Aorta (tissue), 5 donors: ENCODE measurements at regions not wholly inside any gene's neighbourhood (a gene's known extent, or its start where the extent isn't known, plus 50 kb on each side); places are given as distances from the start of the nearest gene placed in this dataset.

Experiments
- ATAC-seq: fragments of 200-7000 bp; cut with Tn5 transposase; one replicate; pipeline ENCODE4 v1.9.1; 2022; ENCODE audit warnings: moderate library complexity; ENCODE audit not compliant: low FRiP score
- DNase-seq, 2 donors: peaks; one replicate each; pipeline ENCODE4 v3.0.0-alpha.2; 2020
- H3K27ac ChIP-seq, 2 donors: one replicate each; pipeline ENCODE4 v1.5.1; 2013; ENCODE audit warnings: low read length in 2 of 2, mild to moderate bottlenecking in 2 of 2, moderate library complexity in 2 of 2, control low read depth in 1 of 2, inconsistent platforms in 1 of 2, low read depth in 1 of 2
- H3K27me3 ChIP-seq, 2 donors: one replicate each; pipeline ENCODE4 v1.6.1; 2013; ENCODE audit warnings: control low read depth in 1 of 2, low read length in 1 of 2, mild to moderate bottlenecking in 1 of 2, moderate library complexity in 1 of 2; ENCODE audit not compliant: insufficient read depth in 2 of 2, control insufficient read depth in 1 of 2
- H3K36me3 ChIP-seq, 2 donors: one replicate each; pipeline ENCODE4 v1.6.1; 2013; ENCODE audit warnings: control low read depth in 1 of 2, low read length in 1 of 2, mild to moderate bottlenecking in 1 of 2; ENCODE audit not compliant: insufficient read depth in 2 of 2, control insufficient read depth in 1 of 2
- H3K4me1 ChIP-seq, 2 donors: one replicate each; pipeline ENCODE4 v1.6.1; 2013; ENCODE audit warnings: low read length in 2 of 2, control low read depth in 1 of 2, mild to moderate bottlenecking in 1 of 2, moderate library complexity in 1 of 2; ENCODE audit not compliant: insufficient read depth in 2 of 2, control insufficient read depth in 1 of 2
- H3K4me3 ChIP-seq, 2 donors: one replicate each; pipeline ENCODE4 v1.5.1; 2013; ENCODE audit warnings: low read length in 2 of 2, control low read depth in 1 of 2, mild to moderate bottlenecking in 1 of 2
- H3K9me3 ChIP-seq: one replicate; pipeline ENCODE4 v1.6.1; 2013; ENCODE audit warnings: mild to moderate bottlenecking, low read length; ENCODE audit not compliant: control insufficient read depth
- WGBS, 2 donors: extraction: QIAGEN DNeasy Blood & Tissue Kit; methylation state at CpG; one replicate each; pipeline ENCODE4 v1.1.7; 2013; 5-methylcytosine and 5-hydroxymethylcytosine counted together
- intact Hi-C, 2 donors: fragments of 100-400 bp; cut with DNase I; formaldehyde crosslinking; loops; one replicate each; pipeline versions ENCODE4 v1.14.2 to v1.15.0; 2022
- donor health status: healthy with polysubstance abuse.
- donor health status: Bipolar disorder and iron deficiency.
- donor health status: DM: no; HTN: no; CAD: no.
- donor health status: DM: no; HTN: no; CAD: no.
- donor health status: DM: yes; HTN: yes; CAD: no.

- WGBS, 2 donors: 78% methylated on average over 15 to 17 of the region's 17 CpGs
- no peak for DNase-seq
- H3K27ac ChIP-seq: no peak overlapping the region
- intact Hi-C loops: no loop called here
- no peak for ATAC-seq
- H3K9me3 ChIP-seq: no peaks in the 10 kb centered on the region
- H3K27me3 ChIP-seq: no peaks in the 10 kb centered on the region
- H3K4me1 ChIP-seq: no peaks in the 10 kb centered on the region
- H3K4me3 ChIP-seq: no peak overlapping the region
- no peaks in the 10 kb centered on the region for H3K36me3 ChIP-seq
Observed at GRCh38 chr5:2897276-2897961, 145.9 kb upstream of the IRX2 start.

- intact Hi-C loops: no loop called here
- Histone ChIP-seq H3K36me3 (no peaks in the 10 kb centered on the region), H3K27me3 (no peaks in the 10 kb centered on the region), H3K4me3 (no peak overlapping the region), H3K27ac (no peak overlapping the region), H3K4me1 (no peaks in the 10 kb centered on the region), H3K9me3 (no peaks in the 10 kb centered on the region)
- WGBS, 2 donors: 80 to 85% methylated on average over 29 of the region's 29 CpGs
- ATAC-seq (no peak), DNase-seq (no peak)
Observed at GRCh38 chr5:2896371-2897275, 145.1 kb upstream of the IRX2 start.

GRCh38 chr5:2895876-2896275 lies 144.4 kb upstream of the IRX2 start:
- WGBS, 2 donors: 88 to 89% methylated on average over 6 of the region's 6 CpGs
- no peak overlapping the region for H3K27ac ChIP-seq
- H3K36me3 ChIP-seq: no peaks in the 10 kb centered on the region
- H3K27me3 ChIP-seq: no peaks in the 10 kb centered on the region
- no peak for ATAC-seq
- intact Hi-C loops: no loop called here
- no peak for DNase-seq
- no peaks in the 10 kb centered on the region for H3K9me3 ChIP-seq
- H3K4me1 ChIP-seq: no peaks in the 10 kb centered on the region
- H3K4me3 ChIP-seq: no peak overlapping the region

- Histone ChIP-seq H3K36me3 (no peaks in the 10 kb centered on the region), H3K4me1 (no peaks in the 10 kb centered on the region), H3K9me3 (no peaks in the 10 kb centered on the region), H3K27me3 (no peaks in the 10 kb centered on the region), H3K4me3 (no peak overlapping the region), H3K27ac (no peak overlapping the region)
- no peak for ATAC-seq
- 78 to 81% methylated on average over 9 of the region's 9 CpGs for WGBS, 2 donors
- DNase-seq: no peak
- intact Hi-C loops: no loop called here
Observed at GRCh38 chr5:2895196-2895595, 143.7 kb upstream of the IRX2 start.

- 70 to 73% methylated on average over 11 of the region's 11 CpGs for WGBS, 2 donors
- no peak for DNase-seq
- no peak for ATAC-seq
- intact Hi-C loops: no loop called here
- Histone ChIP-seq H3K4me1 (no peaks in the 10 kb centered on the region), H3K27ac (no peak overlapping the region), H3K27me3 (no peaks in the 10 kb centered on the region), H3K9me3 (no peaks in the 10 kb centered on the region), H3K36me3 (no peaks in the 10 kb centered on the region), H3K4me3 (no peak overlapping the region)
Observed at GRCh38 chr5:2894736-2895135, 143.3 kb upstream of the IRX2 start.

- Histone ChIP-seq H3K36me3 (no peaks in the 10 kb centered on the region), H3K27me3 (no peaks in the 10 kb centered on the region), H3K4me1 (no peaks in the 10 kb centered on the region), H3K4me3 (no peak overlapping the region), H3K27ac (no peak overlapping the region), H3K9me3 (no peaks in the 10 kb centered on the region)
- ATAC-seq (no peak), DNase-seq (no peak)
- 78 to 80% methylated on average over 12 of the region's 12 CpGs for WGBS, 2 donors
- intact Hi-C loops: no loop called here
Observed at GRCh38 chr5:2894316-2894715, 142.8 kb upstream of the IRX2 start.

GRCh38 chr5:2892466-2893000 lies 141.1 kb upstream of the IRX2 start:
- ATAC-seq (no peak), DNase-seq (no peak)
- H3K4me3 ChIP-seq: no peak overlapping the region
- H3K4me1 ChIP-seq: no peaks in the 10 kb centered on the region
- intact Hi-C loops: no loop called here
- peaks cover 3% of the 10 kb centered on the region for H3K9me3 ChIP-seq
- H3K27me3 ChIP-seq: no peaks in the 10 kb centered on the region
- 71 to 77% methylated on average over 8 of the region's 8 CpGs for WGBS, 2 donors
- no peak overlapping the region for H3K27ac ChIP-seq
- H3K36me3 ChIP-seq: no peaks in the 10 kb centered on the region

GRCh38 chr5:2891781-2892180 lies 140.3 kb upstream of the IRX2 start:
- WGBS, 2 donors: 95% methylated on average over 3 of the region's 3 CpGs
- Histone ChIP-seq H3K9me3 (peaks cover 3% of the 10 kb centered on the region), H3K27me3 (no peaks in the 10 kb centered on the region), H3K4me3 (no peak overlapping the region), H3K4me1 (no peaks in the 10 kb centered on the region), H3K36me3 (no peaks in the 10 kb centered on the region), H3K27ac (no peak overlapping the region)
- no peak for DNase-seq
- intact Hi-C loops: no loop called here
- ATAC-seq: no peak

- ATAC-seq (no peak), DNase-seq (no peak)
- Histone ChIP-seq H3K4me3 (no peak overlapping the region), H3K27me3 (no peaks in the 10 kb centered on the region), H3K9me3 (peaks cover 3% of the 10 kb centered on the region), H3K36me3 (no peaks in the 10 kb centered on the region), H3K27ac (no peak overlapping the region), H3K4me1 (no peaks in the 10 kb centered on the region)
- WGBS, 2 donors: 86 to 87% methylated on average over 14 of the region's 14 CpGs
- intact Hi-C loops: no loop called here
Observed at GRCh38 chr5:2890011-2890410, 138.5 kb upstream of the IRX2 start.
